GM19397 (cell line): ENCODE measurements at regions not wholly inside any gene's neighbourhood (a gene's known extent, or its start where the extent isn't known, plus 50 kb on each side); places are given as distances from the start of the nearest gene placed in this dataset.

Source experiments
- ATAC-seq: cut with Tn5 transposase; IDR thresholded peaks from one replicate; pipeline ENCODE4 v1.9.1; 2021; ENCODE audit warnings: mild to moderate bottlenecking, moderate library complexity; ENCODE audit not compliant: unreplicated experiment

DNA sequence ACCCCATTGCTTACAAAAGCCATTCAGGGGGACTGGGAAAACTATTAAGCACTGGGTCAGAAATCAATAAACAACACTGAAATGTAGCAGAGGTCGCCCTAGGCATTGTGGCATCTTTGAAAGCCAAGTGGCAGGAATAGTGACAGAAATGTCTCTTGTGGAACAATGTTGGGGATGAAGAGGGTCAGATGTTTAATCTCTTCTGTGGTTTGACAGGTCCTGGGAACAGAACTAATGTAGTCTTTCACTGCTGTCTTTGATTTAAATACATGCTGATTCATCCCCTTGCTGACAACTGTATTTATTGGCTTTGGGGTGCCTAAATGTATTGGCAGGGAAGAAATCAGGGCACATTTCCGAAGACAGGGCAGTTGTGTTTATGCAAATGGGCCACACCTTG lies 194.8 kb downstream of the ATG4C start:
- no peak for ATAC-seq

- ATAC-seq: no peak
Observed at GRCh38 chr1:62981434-62981833, 197.5 kb downstream of the ATG4C start.

DNA sequence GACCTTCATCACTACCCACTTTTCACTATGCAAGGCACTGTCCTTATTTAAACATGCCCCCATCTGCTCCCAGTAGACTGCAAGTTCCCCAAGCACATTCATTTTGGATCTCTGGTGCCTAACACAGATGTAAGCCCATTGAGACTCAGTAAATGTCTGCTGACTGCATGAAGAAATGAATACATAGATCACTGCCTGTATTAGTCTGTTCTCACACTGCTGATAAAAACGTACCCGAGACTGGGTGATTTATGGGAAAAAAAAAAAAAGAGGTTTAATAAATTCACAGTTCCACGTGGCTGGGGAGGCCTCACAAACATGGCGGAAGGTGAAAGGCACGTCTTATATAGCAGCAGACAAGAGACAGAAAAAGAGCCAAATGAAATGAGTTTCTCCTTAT lies 204.9 kb downstream of the ATG4C start:
- no peak for ATAC-seq

GRCh38 chr1:62989497-62989896 lies 205.6 kb downstream of the ATG4C start:
- no peak for ATAC-seq

- no peak for ATAC-seq
Observed at GRCh38 chr1:62991152-62991551, 207.2 kb downstream of the ATG4C start.

DNA sequence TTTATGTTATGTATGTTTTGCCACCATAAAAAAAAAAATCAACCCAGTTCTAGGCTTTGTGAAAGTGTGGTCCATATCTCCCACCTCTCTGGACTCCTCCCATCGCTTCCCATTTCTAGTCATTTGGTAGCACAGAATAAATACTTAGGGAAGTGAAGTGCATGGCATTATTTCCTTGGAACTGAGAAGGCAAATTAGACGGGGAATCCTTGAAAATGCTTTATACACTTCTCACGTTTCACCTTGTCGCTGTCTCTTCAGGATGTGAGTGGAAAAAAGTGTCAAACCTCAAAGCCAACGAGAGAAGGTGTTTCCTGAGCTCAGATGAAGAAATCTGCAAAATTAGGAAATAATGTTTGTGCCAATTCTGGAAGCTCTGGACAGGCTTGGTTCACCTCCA lies 209.9 kb downstream of the ATG4C start:
- no peak for ATAC-seq

DNA sequence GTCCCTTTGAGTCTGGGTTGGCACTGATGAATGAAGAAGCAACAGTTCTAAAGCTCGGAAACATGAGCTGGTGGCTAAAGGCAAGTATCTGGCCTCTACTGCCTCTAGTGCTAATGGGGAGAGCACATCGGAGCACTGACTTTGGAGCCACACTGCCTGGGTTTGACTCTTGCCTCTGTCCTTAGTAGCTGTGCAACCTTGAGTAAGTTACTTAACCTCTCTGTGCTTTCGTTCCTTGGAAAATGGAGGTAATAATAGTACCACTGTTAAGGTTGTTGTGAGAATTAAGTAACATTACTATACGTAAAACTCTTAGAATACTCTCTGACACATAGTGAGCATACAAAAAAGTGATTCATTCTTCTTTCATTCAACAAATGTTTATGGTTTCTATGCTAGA lies 211.2 kb downstream of the ATG4C start:
- ATAC-seq: no peak

- no peak for ATAC-seq
Observed at GRCh38 chr1:62997884-62998283, 214.0 kb downstream of the ATG4C start.

GRCh38 chr1:62998845-62999649 lies 215.1 kb downstream of the ATG4C start:
- no peak for ATAC-seq

DNA sequence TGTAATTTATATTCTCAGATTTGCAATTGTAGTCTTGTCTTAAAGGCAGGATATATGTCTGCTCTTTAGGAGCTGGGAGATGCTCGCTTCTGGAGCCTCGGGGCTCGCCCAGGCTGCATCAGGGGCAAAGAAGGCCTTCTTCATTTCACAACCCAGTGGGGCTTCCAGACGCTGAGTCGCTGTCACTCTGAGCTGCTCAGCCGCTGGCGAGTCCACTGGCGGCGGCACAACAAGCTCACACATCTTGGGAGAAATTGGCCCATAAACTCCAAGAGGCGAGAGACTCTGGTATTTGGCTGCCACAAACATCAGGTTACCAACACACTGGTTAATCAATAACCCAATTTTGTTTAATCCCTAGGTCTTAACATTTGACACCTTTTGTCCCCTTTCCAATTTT lies 216.6 kb downstream of the ATG4C start:
- no peak for ATAC-seq

DNA sequence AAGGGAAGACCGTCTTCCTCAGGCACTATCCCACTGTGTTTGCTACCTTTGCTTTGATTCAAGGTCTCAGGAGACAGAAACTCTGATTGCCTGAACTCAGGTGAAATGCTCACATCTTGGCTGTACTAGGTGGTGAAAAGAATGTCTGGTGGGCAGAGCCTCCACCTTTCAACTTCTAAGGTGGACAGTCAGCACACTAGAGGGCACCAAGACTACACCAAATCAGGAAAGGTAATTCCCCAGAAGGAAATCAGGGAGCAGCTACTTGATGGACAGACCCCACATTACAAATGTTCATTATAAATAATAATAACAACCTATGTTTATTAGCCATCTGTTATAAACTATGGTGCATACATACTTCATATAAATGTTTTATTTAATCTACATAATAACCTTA lies 220.9 kb downstream of the ATG4C start:
- ATAC-seq: no peak

DNA sequence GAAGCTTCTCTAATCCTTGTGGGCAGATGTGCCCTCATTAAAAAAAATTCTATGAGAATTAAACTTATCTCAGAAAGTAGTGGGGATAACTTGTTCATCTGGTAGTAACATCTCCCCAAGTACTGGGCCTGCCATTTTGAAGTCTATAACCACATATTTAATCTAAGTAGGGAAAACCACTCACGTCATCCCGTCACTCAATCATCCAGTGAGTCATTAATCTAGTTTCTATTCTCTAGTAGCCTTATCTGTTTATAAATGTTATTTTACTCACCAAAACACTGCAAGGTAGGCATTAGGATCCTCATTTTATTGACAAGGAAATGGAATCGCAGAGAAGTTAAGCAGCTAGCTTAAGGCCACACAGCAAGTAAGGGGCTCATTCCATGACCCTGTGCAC lies 221.9 kb downstream of the ATG4C start:
- ATAC-seq: no peak

DNA sequence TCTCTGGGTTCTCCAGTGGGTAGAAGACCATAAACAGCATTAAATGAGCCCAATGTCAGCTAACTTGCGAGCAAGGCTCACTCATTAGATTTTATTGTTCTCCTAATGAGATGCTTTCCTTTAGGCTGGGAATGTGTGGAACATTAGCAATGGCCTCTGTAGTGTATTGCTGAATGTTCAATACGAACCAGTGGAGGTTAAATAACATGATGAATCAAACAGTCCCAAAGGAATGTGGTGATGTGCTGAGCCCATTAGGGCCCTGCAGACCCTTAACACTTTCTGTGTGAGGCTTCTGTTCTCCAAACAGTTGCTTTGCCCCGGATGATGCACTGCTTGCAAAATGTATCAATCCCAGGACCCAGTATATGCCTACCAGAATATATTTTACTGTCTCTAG lies 225.5 kb downstream of the ATG4C start:
- ATAC-seq: no peak

DNA sequence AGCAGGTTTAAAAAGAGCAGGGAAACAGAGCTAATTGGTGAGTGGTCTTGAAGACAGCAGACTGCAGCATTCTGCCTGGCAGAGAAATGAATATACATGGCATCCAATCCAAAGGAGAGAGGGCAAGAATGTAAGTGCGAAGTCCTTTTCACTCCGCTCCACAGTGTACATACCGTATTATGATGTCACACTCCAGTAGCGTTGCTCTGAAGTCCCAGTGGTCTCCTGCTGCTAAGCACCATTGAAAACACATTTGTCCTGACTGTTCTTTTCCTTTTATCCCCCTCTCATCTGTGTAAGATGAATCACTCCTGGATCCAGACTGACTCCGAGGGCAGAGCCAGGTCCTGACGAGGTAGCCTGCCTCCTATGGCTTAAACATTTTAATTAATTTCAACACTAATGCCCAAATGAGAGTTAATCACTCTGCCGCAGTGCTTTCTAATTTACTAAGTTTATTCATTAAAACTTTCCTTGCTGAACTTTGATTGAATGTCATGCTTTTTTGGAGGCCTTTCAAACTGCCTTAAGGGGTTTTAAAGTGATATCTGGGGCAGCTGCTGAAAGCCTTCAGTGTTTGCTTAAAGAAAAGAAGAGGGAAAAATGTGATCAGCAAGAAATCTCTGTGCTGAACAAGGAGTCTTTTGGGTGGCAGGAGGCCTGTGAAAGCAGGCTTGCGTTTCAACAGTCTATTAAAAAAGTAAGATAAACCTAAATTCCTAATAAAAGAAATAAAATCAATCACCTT lies 227.2 kb downstream of the ATG4C start:
- no peak for ATAC-seq

GRCh38 chr1:63012339-63012738 lies 228.4 kb downstream of the ATG4C start:
- no peak for ATAC-seq

DNA sequence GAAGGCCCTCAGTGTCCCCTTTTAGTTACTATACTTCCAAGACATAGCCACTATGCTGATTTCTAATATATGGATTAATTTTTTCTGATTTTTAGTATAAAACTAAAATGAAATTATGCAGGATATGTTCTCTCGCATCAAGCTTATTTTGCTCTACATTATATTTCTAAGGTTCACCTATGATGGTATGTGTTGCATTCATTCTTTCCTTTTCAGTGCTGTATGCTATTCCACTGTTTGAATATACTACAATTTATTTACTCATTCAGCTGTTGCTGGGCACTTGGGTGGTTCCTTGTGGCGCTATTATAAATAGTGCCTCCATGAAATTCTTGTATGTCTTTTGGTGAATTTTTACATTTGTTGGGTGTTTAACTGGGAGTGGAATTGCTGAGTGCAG lies 230.3 kb downstream of the ATG4C start:
- ATAC-seq: no peak

GRCh38 chr1:63022319-63022718 lies 238.4 kb downstream of the ATG4C start:
- no peak for ATAC-seq

GRCh38 chr1:63023171-63023570 lies 239.2 kb downstream of the ATG4C start:
- no peak for ATAC-seq

- no peak for ATAC-seq
Observed at GRCh38 chr1:63023637-63024036, 239.7 kb downstream of the ATG4C start.

DNA sequence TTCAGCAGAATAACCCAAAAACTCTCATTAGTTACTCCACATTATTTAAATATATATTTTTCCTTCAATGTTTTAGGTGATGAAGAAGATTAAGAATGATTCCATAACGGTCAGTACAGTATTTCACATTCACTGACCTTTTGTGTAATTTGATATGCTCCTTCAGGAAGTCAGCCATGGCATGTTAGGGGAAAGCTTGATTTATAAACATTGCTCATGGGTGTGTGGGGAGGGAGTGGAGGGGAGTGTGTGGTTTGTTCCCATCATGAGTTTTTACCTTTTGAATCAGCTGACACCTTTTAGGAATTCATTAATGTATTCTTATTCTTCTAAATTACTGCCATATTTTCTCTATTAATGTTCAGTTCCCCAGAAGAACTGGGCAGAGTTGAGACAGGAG lies 240.2 kb downstream of the ATG4C start:
- ATAC-seq: no peak

DNA sequence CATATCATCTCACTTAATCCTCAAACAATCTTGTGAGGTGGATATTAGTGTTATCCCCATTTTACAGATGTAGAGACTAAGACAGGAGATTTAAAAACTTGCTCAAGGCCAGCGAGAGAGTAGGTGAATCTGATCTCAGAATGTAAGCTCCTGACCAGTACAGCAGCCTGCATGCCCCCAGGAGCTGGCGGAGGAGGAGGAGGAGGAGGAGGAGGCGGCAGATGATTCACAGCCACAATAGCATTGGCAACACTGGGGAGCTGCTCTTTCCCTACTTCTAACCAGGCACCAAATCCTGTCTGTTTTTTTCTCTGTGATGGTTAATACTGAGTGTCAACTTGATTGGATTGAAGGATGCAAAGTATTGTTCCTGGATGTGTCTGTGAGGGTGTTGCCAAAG lies 243.2 kb downstream of the ATG4C start:
- ATAC-seq: no peak

- ATAC-seq: no peak
Observed at GRCh38 chr1:63032171-63032570, 248.2 kb downstream of the ATG4C start.
